ENCODE measurements at regions not wholly inside any gene's neighbourhood (a gene's known extent, or its start where the extent isn't known, plus 50 kb on each side); places are given as distances from the start of the nearest gene placed in this dataset.

GRCh38 chr2:17061028-17061427, 395.4 kb upstream of the CYRIA start:
- TF ChIP-seq POLR2AphosphoS5 (IDR thresholded peaks at IDR 0.05) (no peak), CTCF (IDR thresholded peaks at IDR 0.05) (no peak)
